Panc1 (cell line): ENCODE measurements at regions not wholly inside any gene's neighbourhood (a gene's known extent, or its start where the extent isn't known, plus 50 kb on each side); places are given as distances from the start of the nearest gene placed in this dataset.
"Not testable (repeated sequence)": the region's sequence is repeated elsewhere in the genome, so short reads cannot be mapped to it uniquely, and the experiment has no call there.

Source experiments
- ATAC-seq: fragments of 200-7000 bp; cut with Tn5 transposase; 2 replicates; pipeline ENCODE4 v1.9.1; 2020; ENCODE audit warnings: mild to moderate bottlenecking, moderate library complexity
- BruUV-seq: library from RNA; stranded (reverse); fragments of 400-500 nt; replicated peaks from 2 replicates; lab custom pipeline; 2021; lab: Mats Ljungman, UMichigan
- CTCF ChIA-PET: fragments of 300-600 bp; sonication (Branson Sonifier 250); formaldehyde crosslinking; loops from one replicate; lab custom pipeline; 2022; ENCODE audit warnings: antibody characterized with exemption; lab: Charles Lee
- POLR2A ChIA-PET: fragments of 300-600 bp; sonication (Branson Sonifier 250); formaldehyde crosslinking; loops from one replicate; lab custom pipeline; 2022; ENCODE audit warnings: antibody characterized with exemption; lab: Charles Lee
- DNase-seq: peaks from one replicate; pipeline ENCODE4 v3.0.0-alpha.2; 2010; ENCODE audit warnings: low read depth, low spot score
- H3K27ac ChIP-seq: 2 replicates; pipeline ENCODE4 v1.5.1; 2011; ENCODE audit warnings: mild to moderate bottlenecking, low read length, inconsistent platforms
- H3K27me3 ChIP-seq: fragments of 200-500 bp; sonication (Bioruptor generic); 2 replicates; pipeline ENCODE4 v1.6.0; 2014; ENCODE audit warnings: low read length, inconsistent platforms; ENCODE audit not compliant: control insufficient read depth, insufficient read depth
- H3K36me3 ChIP-seq: fragments of 200-500 bp; sonication (Bioruptor generic); 2 replicates; pipeline ENCODE4 v1.5.1; 2014; ENCODE audit warnings: inconsistent platforms, mild to moderate bottlenecking, low read length, moderate library complexity; ENCODE audit not compliant: control insufficient read depth, insufficient read depth
- H3K4me1 ChIP-seq: 2 replicates; pipeline ENCODE4 v1.5.1; 2011; ENCODE audit warnings: inconsistent platforms, mild to moderate bottlenecking, low read length, moderate library complexity; ENCODE audit not compliant: control insufficient read depth, insufficient read depth
- H3K4me3 ChIP-seq, 2 experiments: 2 replicates each; pipeline ENCODE4 v1.5.1; 2011 to 2012; ENCODE audit warnings: low read depth in 2 of 2, low read length in 2 of 2, mild to moderate bottlenecking in 2 of 2, inconsistent platforms in 1 of 2, moderate library complexity in 1 of 2
- H3K9me3 ChIP-seq: fragments of 200-500 bp; sonication (Bioruptor generic); 2 replicates; pipeline ENCODE4 v1.5.1; 2014; ENCODE audit warnings: low read depth, mild to moderate bottlenecking, inconsistent platforms, low read length, moderate library complexity; ENCODE audit not compliant: control insufficient read depth, insufficient read depth
- CTCF ChIP-seq: fragments of 450-650 bp; IDR thresholded peaks from 2 replicates; pipeline ENCODE4 v1.5.1; 2017; ENCODE audit warnings: mild to moderate bottlenecking
- POLR2AphosphoS5 ChIP-seq: IDR thresholded peaks from 2 replicates; pipeline ENCODE4 v1.6.1; 2012; ENCODE audit warnings: mild to moderate bottlenecking, low read depth, low read length, moderate library complexity
- REST ChIP-seq, 2 experiments: IDR thresholded peaks; 2 replicates each; pipeline ENCODE4 v1.6.1; 2011 to 2012; ENCODE audit warnings: low read depth in 2 of 2, control low read depth in 1 of 2, low read length in 1 of 2, mild to moderate bottlenecking in 1 of 2, moderate library complexity in 1 of 2; ENCODE audit not compliant: insufficient read depth in 1 of 2
- SIN3A ChIP-seq: IDR thresholded peaks from 2 replicates; pipeline ENCODE4 v1.6.1; 2012; ENCODE audit warnings: low read depth, mild to moderate bottlenecking, low read length, moderate library complexity, borderline replicate concordance; ENCODE audit not compliant: insufficient read depth
- TCF7L2 ChIP-seq: IDR thresholded peaks from 2 replicates; pipeline ENCODE4 v1.6.1; 2011; ENCODE audit warnings: mild to moderate bottlenecking, low read depth, low read length, inconsistent platforms
- in situ Hi-C: cut with HindIII; loops from 2 replicates; pipeline ENCODE4 v1.10.0; 2016; ENCODE audit warnings: low sequenced_read_pairs, low pct_unique_long_range_greater_than_20kb
- intact Hi-C: fragments of 100-400 bp; cut with micrococcal nuclease; formaldehyde crosslinking; loops from one replicate; pipeline ENCODE4 v1.10.0; 2022; ENCODE audit not compliant: unreplicated experiment

GRCh38 chr12:61566183-61566582, 694.0 kb upstream of the USP15 start:
- Histone ChIP-seq H3K36me3 (no peaks in the 10 kb centered on the region), H3K9me3 (no peaks in the 10 kb centered on the region), H3K27ac (no peak overlapping the region), H3K27me3 (no peaks in the 10 kb centered on the region), H3K4me3 (no peak overlapping the region), H3K4me1 (no peaks in the 10 kb centered on the region)
- intact Hi-C loops: no loop called here
- DNase-seq (no peak), ATAC-seq (no peak)
- in situ Hi-C loops: no loop called here
- CTCF ChIA-PET: no interaction called here
- POLR2A ChIA-PET: no interaction called here
- TF ChIP-seq CTCF (no peak), POLR2AphosphoS5 (no peak), TCF7L2 (no peak)
- no TSS peak for BruUV-seq

DNA sequence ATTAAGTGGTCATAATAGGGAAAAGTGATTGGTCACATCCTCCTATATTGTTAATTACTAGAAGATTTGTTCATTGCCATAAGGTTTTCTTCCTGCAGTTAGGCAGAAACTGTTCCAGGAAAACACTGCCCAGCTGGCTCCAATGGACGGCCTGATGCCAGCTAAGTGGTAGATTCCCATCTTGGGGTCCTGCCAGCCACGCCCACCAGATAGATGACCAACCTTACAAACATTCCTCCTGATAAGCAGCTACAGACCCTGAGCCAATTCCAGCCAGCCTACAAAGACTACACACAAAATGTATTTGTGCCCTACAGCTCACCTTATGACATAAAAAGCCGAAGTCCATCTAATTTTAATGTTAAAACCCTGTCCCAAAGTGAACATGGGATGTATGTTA, 685.9 kb upstream of the USP15 start:
- H3K4me1 ChIP-seq: no peaks in the 10 kb centered on the region
- no peaks in the 10 kb centered on the region for H3K36me3 ChIP-seq
- intact Hi-C loops: no loop called here
- ATAC-seq (no peak), DNase-seq (no peak)
- no peaks in the 10 kb centered on the region for H3K27me3 ChIP-seq
- no peaks in the 10 kb centered on the region for H3K9me3 ChIP-seq
- ChIA-PET POLR2A (no interaction called here), CTCF (no interaction called here)
- BruUV-seq: no TSS peak
- H3K4me3 ChIP-seq: no peak overlapping the region
- in situ Hi-C loops: no loop called here
- no peak for TF ChIP-seq SIN3A
- no peak overlapping the region for H3K27ac ChIP-seq

GRCh38 chr12:61584943-61585342, 675.3 kb upstream of the USP15 start:
- BruUV-seq: no TSS peak
- TF ChIP-seq POLR2AphosphoS5 (no peak), TCF7L2 (no peak), SIN3A (no peak), REST (IDR thresholded peaks at IDR 0.05; ENCODE audit: insufficient read depth in 1 of 2, low read depth in 2 of 2, low read length in 1 of 2) (no peak)
- H3K27ac ChIP-seq: no peak overlapping the region
- intact Hi-C loops: no loop called here
- H3K4me3 ChIP-seq: no peak overlapping the region
- no peaks in the 10 kb centered on the region for H3K9me3 ChIP-seq
- DNase-seq (no peak), ATAC-seq (no peak)
- H3K36me3 ChIP-seq: no peaks in the 10 kb centered on the region
- in situ Hi-C loops: no loop called here
- ChIA-PET CTCF (no interaction called here), POLR2A (no interaction called here)
- H3K27me3 ChIP-seq: no peaks in the 10 kb centered on the region
- H3K4me1 ChIP-seq: no peaks in the 10 kb centered on the region

DNA sequence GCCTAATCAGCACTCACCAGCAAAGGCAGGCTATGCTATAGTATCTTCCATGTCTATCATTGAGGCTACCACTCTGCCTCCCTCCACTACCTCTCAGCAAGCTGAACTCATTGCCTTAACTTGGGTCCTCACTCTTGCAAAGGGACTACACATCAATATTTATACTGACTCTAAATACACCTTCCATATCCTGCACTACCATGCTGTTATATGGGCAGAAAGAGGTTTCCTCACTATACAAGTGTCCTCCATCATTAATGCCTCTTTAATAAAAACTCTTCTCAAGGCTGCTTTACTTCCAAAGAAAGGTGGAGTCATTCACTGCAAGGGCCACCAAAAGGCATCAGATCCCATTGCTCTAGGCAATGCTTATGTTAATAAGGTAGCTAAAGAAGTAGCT, 669.3 kb upstream of the USP15 start:
- DNase-seq, H3K9me3 ChIP-seq, ATAC-seq, intact Hi-C loops, H3K27me3 ChIP-seq, in situ Hi-C loops, H3K4me1 ChIP-seq, H3K27ac ChIP-seq, POLR2A ChIA-PET, BruUV-seq, H3K4me3 ChIP-seq, CTCF ChIA-PET, H3K36me3 ChIP-seq: not testable (repeated sequence)
